ENCODE measurements at regions not wholly inside any gene's neighbourhood (a gene's known extent, or its start where the extent isn't known, plus 50 kb on each side); places are given as distances from the start of the nearest gene placed in this dataset.

DNA sequence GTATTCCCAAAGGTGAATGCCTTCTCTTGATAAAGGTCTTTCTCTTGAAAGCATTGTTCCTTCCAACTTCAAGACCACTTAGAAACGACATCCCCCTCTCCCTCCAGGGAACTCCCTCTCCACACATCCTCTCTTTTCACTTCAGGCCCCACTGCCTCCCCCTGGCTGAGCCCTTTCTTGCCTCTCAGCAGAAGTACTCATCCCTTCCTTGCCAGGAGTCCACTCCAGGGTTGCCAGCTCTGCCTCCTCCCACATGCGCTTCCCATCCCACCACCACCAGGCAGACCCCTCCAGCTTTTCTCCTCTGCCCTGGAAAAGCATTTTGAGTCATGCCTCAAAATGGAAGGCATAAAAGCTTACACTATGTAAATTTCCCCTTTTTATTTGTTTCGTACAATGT is 126.3 kb upstream of the SALL3 start:
- TF ChIP-seq, protein P1, sequence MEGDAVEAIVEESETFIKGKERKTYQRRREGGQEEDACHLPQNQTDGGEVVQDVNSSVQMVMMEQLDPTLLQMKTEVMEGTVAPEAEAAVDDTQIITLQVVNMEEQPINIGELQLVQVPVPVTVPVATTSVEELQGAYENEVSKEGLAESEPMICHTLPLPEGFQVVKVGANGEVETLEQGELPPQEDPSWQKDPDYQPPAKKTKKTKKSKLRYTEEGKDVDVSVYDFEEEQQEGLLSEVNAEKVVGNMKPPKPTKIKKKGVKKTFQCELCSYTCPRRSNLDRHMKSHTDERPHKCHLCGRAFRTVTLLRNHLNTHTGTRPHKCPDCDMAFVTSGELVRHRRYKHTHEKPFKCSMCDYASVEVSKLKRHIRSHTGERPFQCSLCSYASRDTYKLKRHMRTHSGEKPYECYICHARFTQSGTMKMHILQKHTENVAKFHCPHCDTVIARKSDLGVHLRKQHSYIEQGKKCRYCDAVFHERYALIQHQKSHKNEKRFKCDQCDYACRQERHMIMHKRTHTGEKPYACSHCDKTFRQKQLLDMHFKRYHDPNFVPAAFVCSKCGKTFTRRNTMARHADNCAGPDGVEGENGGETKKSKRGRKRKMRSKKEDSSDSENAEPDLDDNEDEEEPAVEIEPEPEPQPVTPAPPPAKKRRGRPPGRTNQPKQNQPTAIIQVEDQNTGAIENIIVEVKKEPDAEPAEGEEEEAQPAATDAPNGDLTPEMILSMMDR (IDR thresholded peaks at IDR 0.05; ENCODE audit: low read depth, low read length), result no peak
- no peak overlapping the region for H3K4me3 ChIP-seq (ENCODE audit: low read depth, low read length)

DNA sequence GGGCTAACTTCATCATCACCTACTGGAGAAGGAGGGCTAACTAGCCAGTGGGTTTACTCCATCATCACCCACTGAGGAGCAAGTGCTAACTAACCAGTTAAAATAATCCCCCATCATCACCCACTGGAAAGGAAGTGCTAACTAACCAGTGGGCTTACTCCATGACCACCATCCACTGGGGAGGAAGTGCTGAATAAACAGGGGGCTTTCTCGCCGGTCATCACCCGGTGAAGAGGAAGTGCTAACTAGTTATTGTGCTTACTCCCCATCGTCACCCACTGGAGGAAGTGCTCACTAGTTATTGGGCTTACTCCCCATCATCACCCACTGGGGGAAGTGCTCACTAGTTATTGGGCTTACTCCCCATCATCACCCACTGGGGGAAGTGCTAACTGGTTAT is 124.4 kb upstream of the SALL3 start:
- H3K4me3 ChIP-seq (ENCODE audit: low read depth, low read length), result no peak overlapping the region
- TF ChIP-seq, protein P1 (IDR thresholded peaks at IDR 0.05; ENCODE audit: low read depth, low read length), result no peak

DNA sequence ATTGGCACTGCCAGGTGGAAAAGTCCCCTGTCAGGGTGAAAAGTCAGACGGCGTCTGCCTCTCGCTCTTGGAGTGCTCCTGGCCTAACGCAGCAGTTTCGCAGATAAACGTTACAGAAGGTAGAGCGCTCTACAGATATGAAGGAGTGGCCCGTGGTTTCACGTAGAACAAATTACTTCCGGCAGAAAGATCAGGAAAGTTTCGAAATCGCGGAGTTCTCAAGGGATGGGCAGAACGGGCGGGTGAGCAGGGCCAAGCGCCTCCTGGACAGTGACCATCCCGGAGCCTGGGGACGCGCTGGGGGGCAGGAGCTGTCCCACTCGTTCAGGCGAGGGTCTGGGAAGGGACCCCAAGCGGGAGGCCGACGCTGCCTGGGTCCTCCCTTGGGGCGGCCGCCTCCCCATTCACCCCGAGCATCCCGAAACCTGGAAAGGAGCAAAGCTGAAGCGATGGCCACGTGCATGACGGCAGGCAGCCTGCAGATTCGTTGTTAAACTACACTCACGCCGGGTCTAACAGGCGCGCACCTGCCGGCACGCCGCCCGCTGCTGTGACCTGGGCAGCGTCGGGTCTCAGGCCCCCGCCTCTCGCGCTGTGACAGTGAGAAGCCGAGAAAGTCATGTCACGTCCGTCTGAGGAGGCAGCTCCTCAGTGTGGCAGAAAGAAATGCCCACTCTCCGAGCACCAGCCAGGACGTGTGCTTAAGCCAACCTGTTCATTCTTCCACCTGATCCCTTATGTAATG is 122.9 kb upstream of the SALL3 start:
- H3K4me3 ChIP-seq (ENCODE audit: low read depth, low read length), result no peak overlapping the region
- TF ChIP-seq, protein P1 (IDR thresholded peaks at IDR 0.05; ENCODE audit: low read depth, low read length), result no peak

DNA sequence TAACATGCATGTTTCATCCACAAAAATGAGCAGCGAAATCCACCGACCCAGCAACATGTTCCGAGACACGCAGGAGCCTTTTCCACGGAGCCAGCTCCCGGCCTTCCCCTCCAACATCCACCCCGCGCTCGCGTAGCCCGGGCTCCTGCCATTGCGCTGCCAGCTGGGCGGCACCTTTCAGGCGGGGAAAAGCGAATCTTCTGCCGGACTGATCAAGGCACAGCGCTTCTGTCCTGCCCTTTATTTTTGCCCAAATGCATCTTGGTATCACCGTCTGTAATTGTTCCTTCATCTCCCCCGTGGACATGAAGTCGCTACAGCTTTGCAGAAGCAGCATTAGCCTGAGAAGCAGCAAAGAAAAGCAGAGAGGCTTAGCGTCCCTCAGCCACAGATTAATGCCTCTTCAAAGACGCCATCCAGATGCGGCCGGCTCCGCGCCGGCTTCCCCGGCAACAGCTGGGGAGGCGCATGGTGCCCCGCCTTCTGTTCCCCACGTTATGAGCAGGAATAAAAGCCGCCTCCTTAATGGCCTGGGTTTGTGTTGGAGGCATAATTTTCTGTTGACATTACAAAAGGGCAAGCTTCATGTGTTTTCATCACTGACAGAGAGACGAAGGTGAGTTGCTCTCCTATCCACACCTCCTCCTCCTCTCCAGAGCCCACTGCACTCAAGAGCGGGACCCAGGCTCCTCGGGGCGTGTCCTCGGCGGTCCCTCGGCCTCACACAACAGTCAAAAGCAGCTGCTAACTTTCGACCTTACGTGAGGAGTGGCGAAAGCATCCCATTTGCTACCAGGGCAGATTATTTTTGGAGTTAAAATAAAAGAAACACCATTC is 122.1 kb upstream of the SALL3 start:
- TF ChIP-seq, protein P1 (IDR thresholded peaks at IDR 0.05; ENCODE audit: low read depth, low read length), result no peak
- H3K4me3 ChIP-seq (ENCODE audit: low read depth, low read length), result no peak overlapping the region

DNA sequence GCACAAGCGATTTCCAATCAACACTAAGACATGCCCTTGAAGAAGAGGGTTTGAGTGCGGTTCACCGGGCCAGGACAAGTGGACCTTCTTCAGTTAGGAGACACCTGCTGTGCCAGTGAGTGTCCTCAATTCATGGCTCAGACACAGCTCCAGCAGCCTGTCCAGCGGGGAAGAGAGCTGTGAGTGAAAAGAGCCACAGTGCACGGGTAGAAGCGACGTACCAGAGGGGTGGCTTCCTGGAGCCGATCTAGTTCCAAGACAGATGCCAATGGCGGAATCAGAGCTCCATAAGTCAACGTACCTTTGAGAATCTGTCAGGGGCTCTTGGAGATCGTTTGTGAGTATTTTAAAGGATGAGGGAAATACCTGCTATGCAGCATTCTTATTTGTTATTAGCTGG is 119.9 kb upstream of the SALL3 start:
- no peak overlapping the region for H3K4me3 ChIP-seq (ENCODE audit: low read depth, low read length)
- TF ChIP-seq, protein P1 (IDR thresholded peaks at IDR 0.05; ENCODE audit: low read depth, low read length), result no peak

DNA sequence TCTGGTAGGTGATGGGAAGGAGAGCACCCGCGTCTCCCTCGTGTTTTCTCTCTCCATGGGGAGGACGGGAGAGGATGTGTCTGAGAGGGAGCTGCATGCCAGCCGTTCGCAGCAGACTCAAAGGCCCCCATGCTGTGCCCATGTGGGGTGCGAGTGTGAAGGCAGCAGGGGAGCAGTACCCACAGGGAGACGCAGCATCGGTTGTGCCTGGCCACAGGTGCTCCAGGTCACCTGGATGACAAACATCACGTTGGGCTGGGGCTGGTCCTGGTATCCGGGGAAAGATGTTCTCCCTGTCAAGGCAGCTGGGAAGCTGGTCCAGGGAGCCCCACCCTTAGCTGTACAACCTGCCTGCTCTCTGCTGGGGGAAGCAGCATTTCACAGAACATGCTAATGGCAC is 119.5 kb upstream of the SALL3 start:
- TF ChIP-seq, protein P1 (IDR thresholded peaks at IDR 0.05; ENCODE audit: low read depth, low read length), result no peak
- H3K4me3 ChIP-seq (ENCODE audit: low read depth, low read length), result no peak overlapping the region

DNA sequence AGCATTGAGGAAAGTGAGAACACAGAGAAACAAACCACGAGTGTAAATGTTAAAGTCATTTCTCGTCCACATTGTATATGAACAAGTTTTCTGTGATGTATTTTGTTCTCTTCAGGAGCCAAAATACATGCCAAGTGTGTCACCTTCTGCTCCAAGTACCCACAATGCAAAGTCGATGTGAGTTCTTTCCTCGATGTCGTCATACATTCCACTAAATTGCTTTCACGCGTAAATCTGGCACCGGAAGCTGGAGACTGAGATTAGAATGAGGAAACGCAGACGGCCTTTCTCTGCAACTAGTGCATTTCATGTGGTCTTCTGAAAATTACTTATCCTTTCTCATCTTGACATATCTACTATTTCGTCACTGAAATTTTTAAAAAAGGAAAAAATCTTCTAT is 118.5 kb upstream of the SALL3 start:
- TF ChIP-seq, protein P1 (IDR thresholded peaks at IDR 0.05; ENCODE audit: low read depth, low read length), result no peak
- H3K4me3 ChIP-seq (ENCODE audit: low read depth, low read length), result no peak overlapping the region
